ENCODE measurements at regions not wholly inside any gene's neighbourhood (a gene's known extent, or its start where the extent isn't known, plus 50 kb on each side); places are given as distances from the start of the nearest gene placed in this dataset.
A peak's percentile ranks its signal among the peaks of the same experiment; 100 is the strongest.
"Not testable (repeated sequence)": the region's sequence is repeated elsewhere in the genome, so short reads cannot be mapped to it uniquely, and the experiment has no call there.

GRCh38 chr17:33701910-33702309 lies 408.8 kb upstream of the ASIC2 start:
- Mint-ChIP-seq H3K36me3 (ENCODE audit: low read depth) (no peaks in the 10 kb centered on the region), H3K27ac (no peak overlapping the region), H3K27me3 (peaks cover 24% of the 10 kb centered on the region), H3K4me1 (no peaks in the 10 kb centered on the region), H3K9me3 (ENCODE audit: low read depth) (no peaks in the 10 kb centered on the region), H3K4me3 (no peak overlapping the region)
- intact Hi-C loops (cut with DNase I, micrococcal nuclease) = no loop called here
- ChIA-PET CTCF (no interaction called here), POLR2A (no interaction called here)
- ATAC-seq = no peak
- DNase-seq = no peak

- CTCF ChIA-PET = interaction anchor here (1.0 kb wide), 1 partner anchor 20 kb away, joined by 3 read pairs; no protein-coding TSS in a partner anchor
- intact Hi-C loops (cut with DNase I, micrococcal nuclease) = no loop called here
- POLR2A ChIA-PET = no interaction called here
- Mint-ChIP-seq H3K4me3 (no peak overlapping the region), H3K27me3 (peaks cover 22% of the 10 kb centered on the region), H3K4me1 (no peaks in the 10 kb centered on the region), H3K27ac (no peak overlapping the region), H3K9me3 (ENCODE audit: low read depth) (no peaks in the 10 kb centered on the region), H3K36me3 (ENCODE audit: low read depth) (no peaks in the 10 kb centered on the region)
- DNase-seq (no peak), ATAC-seq (no peak)
Measured at GRCh38 chr17:33704856-33705255, 411.8 kb upstream of the ASIC2 start.

GRCh38 chr17:33709881-33710280 lies 416.8 kb upstream of the ASIC2 start:
- ChIA-PET POLR2A (no interaction called here), CTCF (no interaction called here)
- Mint-ChIP-seq H3K27me3 (peaks cover 14% of the 10 kb centered on the region), H3K4me3 (no peak overlapping the region), H3K27ac (no peak overlapping the region), H3K36me3 (ENCODE audit: low read depth) (no peaks in the 10 kb centered on the region), H3K4me1 (no peaks in the 10 kb centered on the region), H3K9me3 (ENCODE audit: low read depth) (no peaks in the 10 kb centered on the region)
- intact Hi-C loops (cut with DNase I, micrococcal nuclease) = no loop called here
- DNase-seq = no peak
- no peak for ATAC-seq

- Mint-ChIP-seq H3K4me3 (no peak overlapping the region), H3K36me3 (ENCODE audit: low read depth) (no peaks in the 10 kb centered on the region), H3K27ac (no peak overlapping the region), H3K9me3 (ENCODE audit: low read depth) (no peaks in the 10 kb centered on the region), H3K27me3 (peaks cover 11% of the 10 kb centered on the region), H3K4me1 (no peaks in the 10 kb centered on the region)
- CTCF ChIA-PET = interaction anchor here (1.0 kb wide), 1 partner anchor 67 kb away, joined by 6 read pairs; no protein-coding TSS in a partner anchor
- ATAC-seq = no peak
- DNase-seq = no peak
- POLR2A ChIA-PET = no interaction called here
- intact Hi-C loops (cut with DNase I, micrococcal nuclease) = no loop called here
Measured at GRCh38 chr17:33712120-33712519, 419.0 kb upstream of the ASIC2 start.

- POLR2A ChIA-PET = no interaction called here
- DNase-seq = no peak
- H3K9me3 Mint-ChIP-seq (ENCODE audit: low read depth) = no peaks in the 10 kb centered on the region
- intact Hi-C loops (cut with DNase I, micrococcal nuclease) = no loop called here
- no peak for ATAC-seq
- H3K36me3 Mint-ChIP-seq (ENCODE audit: low read depth) = no peaks in the 10 kb centered on the region
- no peaks in the 10 kb centered on the region for H3K4me1 Mint-ChIP-seq
- H3K27me3 Mint-ChIP-seq = peaks cover 4% of the 10 kb centered on the region
- H3K27ac Mint-ChIP-seq = no peak overlapping the region
- CTCF ChIA-PET = interaction anchor here (0.9 to 1.9 kb wide), 2 partner anchors 9 to 34 kb away, joined by 3 to 4 read pairs; no protein-coding TSS in a partner anchor
- no peak overlapping the region for H3K4me3 Mint-ChIP-seq
Measured at GRCh38 chr17:33716957-33717356, 423.9 kb upstream of the ASIC2 start.

- H3K4me1 Mint-ChIP-seq; H3K27ac Mint-ChIP-seq; ATAC-seq; POLR2A ChIA-PET; H3K36me3 Mint-ChIP-seq (ENCODE audit: low read depth); H3K9me3 Mint-ChIP-seq (ENCODE audit: low read depth); H3K4me3 Mint-ChIP-seq; DNase-seq: not testable (repeated sequence)
- H3K27me3 Mint-ChIP-seq = peaks cover 12% of the 10 kb centered on the region
- CTCF ChIA-PET = interaction anchor here (1.2 kb wide), 1 partner anchor 17 kb away, joined by 3 read pairs; no protein-coding TSS in a partner anchor
- intact Hi-C loops (cut with DNase I, micrococcal nuclease) = loop anchor here in 1 of 2 experiments (5.0 kb wide), 1 partner anchor 51 kb away; no protein-coding TSS in a partner anchor
Measured at GRCh38 chr17:33723736-33724135, 430.6 kb upstream of the ASIC2 start.

- ChIA-PET POLR2A (no interaction called here), CTCF (interaction anchor here (0.5 to 2.4 kb wide), 4 partner anchors 9 to 1269 kb away, joined by 3 to 13 read pairs (median 4); no protein-coding TSS in a partner anchor)
- H3K9me3 Mint-ChIP-seq (ENCODE audit: low read depth) = no peaks in the 10 kb centered on the region
- intact Hi-C loops (cut with DNase I, micrococcal nuclease) = loop anchor here in 1 of 2 experiments (1.0 kb wide), 1 partner anchor 26 kb away; no protein-coding TSS in a partner anchor
- no peak overlapping the region for H3K27ac Mint-ChIP-seq
- peaks cover 12% of the 10 kb centered on the region for H3K27me3 Mint-ChIP-seq
- DNase-seq (peak; percentile 53), ATAC-seq (no peak)
- no peaks in the 10 kb centered on the region for H3K4me1 Mint-ChIP-seq
- no peak overlapping the region for H3K4me3 Mint-ChIP-seq
- H3K36me3 Mint-ChIP-seq (ENCODE audit: low read depth) = no peaks in the 10 kb centered on the region
Measured at GRCh38 chr17:33725675-33726271, 432.7 kb upstream of the ASIC2 start.

- peaks cover 20% of the 10 kb centered on the region for H3K27me3 Mint-ChIP-seq
- no peaks in the 10 kb centered on the region for H3K36me3 Mint-ChIP-seq (ENCODE audit: low read depth)
- H3K27ac Mint-ChIP-seq = no peak overlapping the region
- intact Hi-C loops (cut with DNase I, micrococcal nuclease) = no loop called here
- H3K4me1 Mint-ChIP-seq = no peaks in the 10 kb centered on the region
- no peak for ATAC-seq
- ChIA-PET POLR2A (no interaction called here), CTCF (no interaction called here)
- no peaks in the 10 kb centered on the region for H3K9me3 Mint-ChIP-seq (ENCODE audit: low read depth)
- H3K4me3 Mint-ChIP-seq = no peak overlapping the region
- DNase-seq = no peak
Measured at GRCh38 chr17:33730131-33730530, 437.0 kb upstream of the ASIC2 start.

GRCh38 chr17:33732116-33732515 lies 439.0 kb upstream of the ASIC2 start:
- Mint-ChIP-seq H3K4me3 (no peak overlapping the region), H3K36me3 (ENCODE audit: low read depth) (no peaks in the 10 kb centered on the region), H3K9me3 (ENCODE audit: low read depth) (no peaks in the 10 kb centered on the region), H3K4me1 (no peaks in the 10 kb centered on the region), H3K27me3 (peaks cover 14% of the 10 kb centered on the region), H3K27ac (no peak overlapping the region)
- POLR2A ChIA-PET = no interaction called here
- DNase-seq = no peak
- no peak for ATAC-seq
- intact Hi-C loops (cut with DNase I, micrococcal nuclease) = no loop called here
- CTCF ChIA-PET = no interaction called here

- CTCF ChIA-PET = interaction anchor here (0.7 kb wide), 1 partner anchor 11 kb away, joined by 3 read pairs; no protein-coding TSS in a partner anchor
- Mint-ChIP-seq H3K27me3 (peaks cover 21% of the 10 kb centered on the region), H3K27ac (no peak overlapping the region), H3K4me1 (no peaks in the 10 kb centered on the region), H3K4me3 (no peak overlapping the region), H3K36me3 (ENCODE audit: low read depth) (no peaks in the 10 kb centered on the region), H3K9me3 (ENCODE audit: low read depth) (no peaks in the 10 kb centered on the region)
- ATAC-seq (no peak), DNase-seq (no peak)
- POLR2A ChIA-PET = no interaction called here
- intact Hi-C loops (cut with DNase I, micrococcal nuclease) = no loop called here
Measured at GRCh38 chr17:33739714-33740113, 446.6 kb upstream of the ASIC2 start.

GRCh38 chr17:33745047-33745760 lies 452.1 kb upstream of the ASIC2 start:
- H3K4me1 Mint-ChIP-seq = no peaks in the 10 kb centered on the region
- CTCF ChIA-PET = no interaction called here
- no peak overlapping the region for H3K27ac Mint-ChIP-seq

GRCh38 chr17:33749171-33749570 lies 456.1 kb upstream of the ASIC2 start:
- H3K27ac Mint-ChIP-seq = no peak overlapping the region
- ChIA-PET POLR2A (no interaction called here), CTCF (no interaction called here)
- peaks cover 2% of the 10 kb centered on the region for H3K9me3 Mint-ChIP-seq (ENCODE audit: low read depth)
- DNase-seq (no peak), ATAC-seq (no peak)
- H3K27me3 Mint-ChIP-seq = peaks cover 27% of the 10 kb centered on the region
- H3K4me1 Mint-ChIP-seq = peaks cover 5% of the 10 kb centered on the region
- no peak overlapping the region for H3K4me3 Mint-ChIP-seq
- no peaks in the 10 kb centered on the region for H3K36me3 Mint-ChIP-seq (ENCODE audit: low read depth)
- intact Hi-C loops (cut with DNase I, micrococcal nuclease) = no loop called here

More at GRCh38 chr17:33745047-33745760, 452.1 kb upstream of the ASIC2 start:
- Mint-ChIP-seq H3K9me3 (ENCODE audit: low read depth) (no peaks in the 10 kb centered on the region), H3K27me3 (peaks cover 25% of the 10 kb centered on the region), H3K4me3 (no peak overlapping the region), H3K36me3 (ENCODE audit: low read depth) (no peaks in the 10 kb centered on the region)
- DNase-seq (no peak), ATAC-seq (no peak)
- POLR2A ChIA-PET = no interaction called here
- intact Hi-C loops (cut with DNase I, micrococcal nuclease) = no loop called here

Data from activated CD4-positive, alpha-beta T cell treated with anti-CD3 and anti-CD28 coated beads for 36 hours (primary cell).